ENCODE measurements at regions not wholly inside any gene's neighbourhood (a gene's known extent, or its start where the extent isn't known, plus 50 kb on each side); places are given as distances from the start of the nearest gene placed in this dataset.
A peak's percentile ranks its signal among the peaks of the same experiment; 100 is the strongest.

- TF ChIP-seq SKIL (IDR thresholded peaks at IDR 0.05; ENCODE audit: low read depth, poor library complexity, severe bottlenecking) (peak; percentile 23), RUNX3 (IDR thresholded peaks at IDR 0.05; ENCODE audit: low read length) (peak; percentile 77), NFYA (IDR thresholded peaks at IDR 0.05; ENCODE audit: borderline replicate concordance, low read depth, low read length) (no peak), HDAC2 (IDR thresholded peaks at IDR 0.05) (no peak), NBN (IDR thresholded peaks at IDR 0.05) (0 out of 2 replicates have a peak, but pooled peaks have one; percentile 20), KAT2A (conservative IDR thresholded peaks at IDR 0.05; ENCODE audit: control insufficient read depth, low read depth, low read length) (no peak), E2F4 (IDR thresholded peaks at IDR 0.05; ENCODE audit: low read depth, low read length) (no peak), TBL1XR1 (IDR thresholded peaks at IDR 0.05; ENCODE audit: low read depth, low read length) (no peak), POU2F2 (IDR thresholded peaks at IDR 0.05; ENCODE audit: borderline replicate concordance, low read depth, low read length) (0 out of 3 replicates have a peak, but pooled peaks have one; percentile 31), IKZF2 (IDR thresholded peaks at IDR 0.05) (peak; percentile 93 to 98), MLLT1 (IDR thresholded peaks at IDR 0.05) (no peak), FOXM1 (IDR thresholded peaks at IDR 0.05; ENCODE audit: low read depth, low read length) (no peak), SIN3A (IDR thresholded peaks at IDR 0.05; ENCODE audit: low read depth, low read length) (no peak), BCL11A (IDR thresholded peaks at IDR 0.05; ENCODE audit: low read depth, low read length) (no peak), ETV6 (conservative IDR thresholded peaks at IDR 0.05 in 1 of 2, IDR thresholded peaks at IDR 0.05 in 1 of 2; ENCODE audit: borderline replicate concordance in 1 of 2, low read depth in 1 of 2) (no peak), CEBPB (IDR thresholded peaks at IDR 0.05; ENCODE audit: borderline replicate concordance in 1 of 2, low read depth in 2 of 2, low read length in 2 of 2) (no peak), CUX1 (IDR thresholded peaks at IDR 0.05; ENCODE audit: insufficient replicate concordance, low read depth, low read length) (no peak), REST (IDR thresholded peaks at IDR 0.05; ENCODE audit: low read depth, low read length) (no peak)
Observed at GRCh38 chr18:51716277-51716676, 518.8 kb upstream of the MEX3C start (continued).

All from GM12878 (cell line).